ENCODE measurements at regions not wholly inside any gene's neighbourhood (a gene's known extent, or its start where the extent isn't known, plus 50 kb on each side); places are given as distances from the start of the nearest gene placed in this dataset.

GRCh38 chr12:93288626-93289025 is 89.1 kb upstream of the NUDT4 start:
- TF ChIP-seq CTCF (IDR thresholded peaks at IDR 0.05; ENCODE audit: low read depth, low read length, poor library complexity, severe bottlenecking) (no peak), EZH2phosphoT487 (IDR thresholded peaks at IDR 0.05; ENCODE audit: borderline replicate concordance, low read length) (no peak)

Data from DOHH2 (cell line).